ENCODE measurements at regions not wholly inside any gene's neighbourhood (a gene's known extent, or its start where the extent isn't known, plus 50 kb on each side); places are given as distances from the start of the nearest gene placed in this dataset.
"Not testable (repeated sequence)": the region's sequence is repeated elsewhere in the genome, so short reads cannot be mapped to it uniquely, and the experiment has no call there.

DNA sequence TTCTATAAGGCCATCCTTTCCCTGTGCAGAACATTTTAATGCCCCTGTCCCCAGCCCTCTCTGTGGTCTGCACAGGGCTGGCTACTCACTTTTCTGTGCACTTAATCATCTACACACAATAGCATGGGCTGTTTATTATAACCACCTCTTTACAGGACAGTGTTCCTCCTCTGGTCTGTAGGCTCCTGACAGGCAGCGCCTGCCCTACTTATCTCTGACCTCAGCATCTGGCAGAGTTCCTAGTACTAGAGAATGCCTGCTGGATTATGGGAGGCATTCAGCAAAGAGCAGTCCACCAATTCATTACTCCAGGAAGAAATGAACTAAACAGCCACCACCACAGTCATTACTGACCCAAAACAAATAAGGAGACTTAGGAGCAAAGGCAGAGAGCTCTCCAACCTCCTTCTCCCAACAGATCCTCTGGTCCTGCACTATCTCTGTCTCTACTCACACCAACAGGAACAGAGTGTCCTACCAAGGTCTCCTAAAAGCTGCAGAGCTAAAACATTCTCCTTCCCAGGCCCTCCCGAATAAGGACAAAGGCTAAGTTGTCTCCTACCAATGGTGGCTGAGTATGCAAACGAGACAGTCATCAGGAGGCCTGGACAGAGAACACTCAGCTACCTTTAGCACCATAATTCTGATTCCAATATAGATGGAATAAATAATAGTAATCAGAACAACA, 279.2 kb downstream of the QDPR start:
- DNase-seq, result no peak

- DNase-seq, result not testable (repeated sequence)
Measured at GRCh38 chr4:17231880-17232475, 279.9 kb downstream of the QDPR start.

GRCh38 chr4:17230727-17231126, 281.2 kb downstream of the QDPR start:
- DNase-seq, result no peak

GRCh38 chr4:17220816-17221215, 291.1 kb downstream of the QDPR start:
- no peak for DNase-seq

DNA sequence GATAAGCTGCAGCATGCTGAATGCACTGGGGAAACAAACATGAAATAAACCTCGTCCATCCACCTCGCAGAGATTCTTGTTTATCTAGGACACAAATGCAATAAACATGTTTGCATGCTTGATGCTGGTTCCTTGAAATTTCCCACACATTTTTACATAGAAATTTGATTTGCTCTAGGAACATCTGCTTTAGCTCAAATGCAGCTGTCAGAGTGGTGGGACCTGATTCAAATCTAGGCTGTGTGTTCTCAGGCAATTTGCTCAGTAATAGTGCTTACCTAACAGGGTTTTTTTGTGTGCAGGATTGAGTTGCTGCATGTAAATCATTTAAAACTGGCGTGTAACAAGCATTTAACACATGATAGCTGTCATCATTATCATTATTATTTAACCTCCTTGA, 293.1 kb downstream of the QDPR start:
- DNase-seq, result no peak

DNA sequence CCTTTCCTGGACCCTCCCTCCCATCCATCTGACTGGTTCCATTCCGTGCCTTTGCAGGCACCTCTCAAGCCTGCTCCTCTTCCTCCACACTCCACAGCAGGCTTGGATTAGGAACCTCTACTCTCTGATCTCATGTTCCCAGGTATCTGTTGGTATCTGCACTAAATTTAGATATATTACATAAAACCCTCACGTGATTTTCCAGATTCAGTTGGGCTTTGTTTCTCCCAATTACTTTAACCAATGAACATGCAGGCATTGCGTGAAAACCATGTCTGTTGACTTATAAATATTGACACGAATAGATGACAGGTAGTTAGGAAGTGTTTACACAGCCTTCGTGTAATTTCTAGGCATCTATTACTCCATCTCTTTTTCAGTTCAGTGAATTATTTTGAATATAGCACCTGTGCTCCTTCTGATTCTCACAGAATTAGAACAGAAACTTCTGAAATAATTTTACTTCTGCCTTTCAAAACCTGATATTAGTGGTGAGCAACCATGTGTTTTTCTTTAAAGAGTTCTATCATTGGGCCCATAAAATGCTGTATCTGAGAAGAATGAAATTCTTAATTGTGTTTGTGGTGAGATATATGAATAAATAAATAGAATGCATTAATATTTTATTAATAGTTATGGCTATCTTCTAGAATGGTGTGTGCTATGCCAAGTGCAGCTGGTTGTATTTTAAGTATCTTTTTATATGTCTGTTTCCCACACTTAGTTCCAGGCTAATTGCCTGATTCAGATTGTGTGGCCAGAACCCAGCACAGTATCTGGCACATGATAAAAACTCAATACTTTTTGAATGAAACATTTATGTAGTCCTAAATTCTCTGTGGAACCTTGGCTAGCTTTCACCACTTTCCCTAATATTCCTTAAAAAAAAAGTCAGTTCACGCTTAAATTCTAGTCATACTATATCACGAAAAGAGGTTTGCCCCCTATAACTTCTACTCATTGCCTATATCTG, 304.8 kb downstream of the QDPR start:
- no peak for DNase-seq

DNA sequence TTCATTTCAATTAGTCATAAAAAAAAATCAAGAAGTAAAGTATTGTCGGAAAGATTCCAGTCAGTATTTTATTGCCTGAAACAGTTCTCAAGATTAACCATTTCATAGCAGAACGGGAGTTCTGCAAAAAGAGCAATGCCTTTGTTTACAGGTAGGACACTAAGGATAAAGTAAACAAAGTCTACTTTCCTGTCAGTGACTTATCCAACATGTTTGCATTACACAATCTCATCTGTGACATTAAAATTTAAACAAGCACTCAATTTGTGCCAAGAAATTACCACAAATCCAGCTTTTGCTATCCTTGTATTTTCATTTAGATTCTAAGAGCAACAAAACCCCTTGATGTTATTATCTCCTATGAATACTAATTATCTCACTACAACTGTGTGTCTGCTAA, 306.5 kb upstream of the LDB2 start:
- DNase-seq, result no peak

DNA sequence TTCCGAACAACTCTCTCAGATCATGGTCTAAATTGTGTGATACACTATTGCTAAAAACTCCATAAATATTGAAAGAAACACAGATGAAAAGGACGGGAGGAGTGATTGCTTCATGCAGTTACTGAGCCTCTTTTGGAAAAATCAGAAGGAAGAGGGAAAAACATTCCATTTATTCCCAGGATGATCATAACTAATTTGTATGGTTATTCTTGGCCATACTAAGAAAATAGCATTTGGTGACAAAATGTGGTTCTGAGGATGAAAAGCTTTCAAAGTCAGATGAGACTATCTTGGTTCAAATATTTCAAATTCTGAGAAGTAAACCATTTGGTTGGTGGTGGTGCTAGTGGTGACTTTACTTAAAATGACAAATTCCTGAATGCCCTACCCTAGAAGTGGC, 305.4 kb upstream of the LDB2 start:
- no peak for DNase-seq

- DNase-seq, result no peak
Measured at GRCh38 chr4:17197070-17197469, 298.6 kb upstream of the LDB2 start.

- DNase-seq, result no peak
Measured at GRCh38 chr4:17195461-17196275, 297.2 kb upstream of the LDB2 start.

GRCh38 chr4:17194586-17194985, 296.1 kb upstream of the LDB2 start:
- no peak for DNase-seq

- no peak for DNase-seq
Measured at GRCh38 chr4:17189759-17190158, 291.3 kb upstream of the LDB2 start.

DNA sequence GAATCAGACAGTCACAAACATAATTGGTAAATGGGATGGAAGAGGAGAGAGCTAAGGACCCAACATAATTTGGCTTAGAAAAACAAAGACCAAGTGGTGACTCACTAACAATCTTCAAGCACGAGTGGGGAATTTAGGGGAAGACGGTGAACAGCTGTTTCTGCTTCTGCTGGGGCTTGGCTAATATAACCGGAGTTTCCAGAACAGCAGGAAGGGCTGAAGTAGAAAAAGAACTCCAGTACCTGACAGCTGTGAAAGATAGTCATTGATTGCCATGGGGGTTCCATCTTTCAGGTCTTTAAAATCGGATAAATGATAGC, 290.9 kb upstream of the LDB2 start:
- no peak for DNase-seq

DNA sequence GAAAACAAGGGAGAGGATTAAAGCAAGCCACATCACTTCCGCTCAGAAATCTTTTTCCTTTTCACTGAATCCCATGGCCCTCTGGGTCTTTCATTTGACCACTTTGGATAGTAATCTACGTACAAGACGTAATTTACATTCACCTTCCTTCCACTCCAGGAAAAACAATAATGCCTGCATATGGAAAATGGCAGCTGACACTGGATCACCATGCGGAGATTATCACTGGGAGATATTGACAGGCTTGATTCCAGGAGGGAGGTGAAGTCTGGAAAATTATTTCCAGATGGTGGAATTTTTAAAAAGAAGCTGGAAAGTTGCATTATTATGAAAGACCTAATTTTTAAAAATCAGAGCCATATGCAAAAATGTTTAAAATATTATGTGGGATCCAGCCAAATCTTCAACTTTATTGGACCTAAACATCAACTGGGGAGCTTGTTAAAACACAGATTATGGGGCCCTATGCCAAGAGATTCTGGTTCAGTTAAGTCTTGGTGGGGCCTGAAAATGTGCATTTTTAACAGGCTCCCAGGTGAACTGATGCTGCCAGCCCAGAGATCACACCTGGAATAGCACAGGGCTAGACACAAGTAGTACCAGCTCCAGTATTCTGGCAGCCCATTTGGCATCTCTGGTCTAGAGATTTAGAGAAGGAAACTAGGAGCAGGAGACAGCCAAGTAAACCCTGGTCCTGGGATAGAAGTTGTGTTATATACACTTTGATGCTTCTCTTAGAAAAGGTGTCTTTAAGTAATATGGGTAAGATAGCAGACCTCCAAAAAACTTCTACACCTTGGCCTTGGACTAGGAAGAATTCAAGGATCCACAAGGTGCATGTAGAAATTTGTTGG, 290.3 kb upstream of the LDB2 start:
- no peak for DNase-seq

GRCh38 chr4:17188125-17188524, 289.7 kb upstream of the LDB2 start:
- DNase-seq, result no peak

DNA sequence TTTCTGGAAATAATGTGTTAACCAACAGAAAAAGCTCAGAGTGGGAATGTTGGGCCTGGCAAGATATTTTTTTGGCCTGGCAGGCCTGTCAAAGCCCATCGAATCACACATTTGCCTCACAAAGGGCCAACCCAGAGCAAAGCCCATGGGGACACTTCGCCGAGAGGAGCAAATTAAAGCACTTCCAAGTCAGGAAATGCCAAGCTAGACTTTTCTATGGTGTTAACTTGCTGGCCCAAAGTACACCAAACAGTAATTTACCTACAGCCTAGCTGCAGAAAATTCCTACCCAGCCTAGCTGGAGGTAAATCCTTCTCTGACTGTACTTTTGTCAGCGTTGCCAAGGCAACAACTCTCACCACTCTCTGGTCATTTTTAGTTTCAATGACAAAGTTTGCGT, 288.6 kb upstream of the LDB2 start:
- DNase-seq, result no peak

GRCh38 chr4:17182888-17183287, 284.4 kb upstream of the LDB2 start:
- DNase-seq, result no peak

DNA sequence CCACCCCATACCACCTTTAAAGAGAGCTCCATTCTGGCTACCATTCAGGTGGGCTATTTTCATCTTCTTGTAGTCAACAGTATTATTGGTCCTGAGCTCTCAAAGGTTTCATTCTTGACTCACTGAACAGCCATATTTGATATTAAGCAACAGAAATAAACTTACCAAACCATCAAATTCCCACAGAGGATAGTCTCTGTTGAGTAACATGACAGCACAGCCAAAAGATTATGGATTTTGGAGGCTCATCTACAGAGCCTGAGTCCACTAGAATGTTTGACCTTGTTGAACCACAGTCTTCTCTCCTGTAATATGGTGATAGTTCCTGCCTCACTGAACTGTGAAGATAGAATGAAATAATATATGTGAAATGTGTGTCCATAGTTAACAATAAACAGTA, 276.3 kb upstream of the LDB2 start:
- DNase-seq, result no peak

DNA sequence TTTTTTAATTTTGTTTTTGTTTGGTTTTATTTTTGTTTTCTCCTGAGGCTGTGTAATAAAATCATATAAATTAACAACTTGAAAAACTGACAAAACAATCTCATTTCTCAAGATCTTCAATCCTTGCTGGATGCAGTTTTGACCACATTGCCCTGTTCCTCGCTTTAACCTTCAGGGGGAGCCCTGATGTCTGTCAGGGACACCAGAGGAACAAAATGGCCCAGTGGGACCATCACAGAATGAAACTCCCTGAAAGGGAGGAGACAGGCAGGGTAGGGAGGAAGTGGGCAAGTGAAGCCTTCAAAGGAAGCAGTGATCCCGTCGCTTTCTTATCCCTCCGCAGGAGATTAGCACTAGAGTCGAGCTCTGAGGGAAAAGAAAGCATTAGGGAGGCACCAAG, 274.9 kb upstream of the LDB2 start:
- no peak for DNase-seq

- no peak for DNase-seq
Measured at GRCh38 chr4:17170131-17170530, 271.7 kb upstream of the LDB2 start.

DNA sequence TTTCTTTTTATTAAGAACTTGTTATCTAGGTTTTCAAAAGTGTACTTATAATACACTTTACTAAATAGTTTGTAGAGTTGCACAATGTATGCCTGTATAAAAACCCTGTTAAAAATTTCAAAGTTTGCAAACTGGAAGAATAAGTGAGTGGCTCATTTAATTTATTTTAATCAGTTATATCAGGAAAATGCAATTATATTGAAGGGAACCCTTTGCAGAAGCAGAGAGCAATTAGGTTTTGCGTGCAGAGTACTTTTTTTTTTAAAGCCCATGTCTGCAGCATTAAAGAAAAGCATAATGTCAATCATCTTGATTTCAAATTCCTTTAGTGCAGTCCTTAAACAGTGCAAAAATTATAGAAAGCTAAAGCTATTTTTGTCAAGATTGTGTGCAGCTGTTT, 271.3 kb upstream of the LDB2 start:
- no peak for DNase-seq

- no peak for DNase-seq
Measured at GRCh38 chr4:17168571-17168970, 270.1 kb upstream of the LDB2 start.
